ENCODE measurements at regions not wholly inside any gene's neighbourhood (a gene's known extent, or its start where the extent isn't known, plus 50 kb on each side); places are given as distances from the start of the nearest gene placed in this dataset.

DNA sequence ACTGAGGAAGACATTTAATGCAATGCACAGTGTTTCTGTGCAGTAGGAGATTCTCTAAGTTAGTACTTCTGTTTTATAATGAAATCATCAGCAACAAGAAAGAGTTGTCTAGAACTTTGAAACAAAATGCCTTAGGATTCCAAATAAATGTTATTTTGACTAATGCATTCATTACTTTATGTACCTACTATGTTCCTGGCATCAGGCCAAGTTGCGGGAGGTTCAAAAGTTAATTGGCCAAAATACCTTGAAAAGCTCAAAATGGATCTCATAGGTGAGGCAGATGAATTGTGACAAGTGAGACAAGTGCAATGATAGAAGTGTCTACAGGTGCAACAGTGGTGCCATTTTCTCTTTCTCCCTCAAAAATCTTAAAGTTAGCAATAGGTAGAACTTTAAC, 289.4 kb downstream of the TOX3 start:
- no peak overlapping the region for H3K27ac ChIP-seq (ENCODE audit: insufficient read depth, low read depth, low read length)
- H3K9me3 ChIP-seq (replicated peaks; ENCODE audit: control insufficient read depth, insufficient read depth, low read length), result peaks cover 5% of the 10 kb centered on the region
- H3K4me3 ChIP-seq (replicated peaks in 1 of 3; ENCODE audit: insufficient read depth in 1 of 3, low read depth in 1 of 3, low read length in 3 of 3), result no peak overlapping the region
- H3K9ac ChIP-seq (replicated peaks; ENCODE audit: extremely low read depth, insufficient read depth, low read length), result no peak overlapping the region
- dilution Hi-C loops (cut with MboI; ENCODE audit: extremely low pct_ligation_motif_present, low sequenced_read_pairs), result no loop called here
- no peaks in the 10 kb centered on the region for H3K36me3 ChIP-seq (ENCODE audit: control insufficient read depth in 2 of 2, extremely low read depth in 1 of 2, insufficient read depth in 2 of 2, low read length in 2 of 2)
- no peaks in the 10 kb centered on the region for H4K20me1 ChIP-seq (replicated peaks; ENCODE audit: control insufficient read depth, extremely low read depth, insufficient read depth, low read length)
- no peak for DNase-seq (ENCODE audit: low read depth, low spot score)
- no peak for TF ChIP-seq POLR2A (IDR thresholded peaks at IDR 0.05; ENCODE audit: low read depth, low read length)
- TF ChIP-seq JUN (IDR thresholded peaks at IDR 0.05; ENCODE audit: borderline replicate concordance, insufficient read depth, insufficient read length, low read depth), result no peak
- no TSS peak for BruUV-seq (replicated peaks)
- no peaks in the 10 kb centered on the region for H3K9me1 ChIP-seq (replicated peaks; ENCODE audit: control insufficient read depth, extremely low read depth, insufficient read depth, low read length)
- FAIRE-seq, result no peak
- no peaks in the 10 kb centered on the region for H3K79me2 ChIP-seq (ENCODE audit: control insufficient read depth, insufficient read depth, low read length)
- no peak overlapping the region for H2AFZ ChIP-seq (ENCODE audit: low read depth, low read length)
- ChIA-PET POLR2A (no interaction called here), CTCF (no interaction called here)
- no peaks in the 10 kb centered on the region for H3K27me3 ChIP-seq (ENCODE audit: control insufficient read depth in 2 of 2, insufficient read depth in 2 of 2, low read length in 2 of 2)
- peaks cover 11% of the 10 kb centered on the region for H3K4me1 ChIP-seq (ENCODE audit: control insufficient read depth, extremely low read depth, insufficient read depth, low read length)
- H3K4me2 ChIP-seq (ENCODE audit: insufficient read depth, low read length), result no peak overlapping the region
- intact Hi-C loops (cut with micrococcal nuclease), result loop anchor here (10.0 kb wide), 1 partner anchor 1743 kb away; no protein-coding TSS in a partner anchor

DNA sequence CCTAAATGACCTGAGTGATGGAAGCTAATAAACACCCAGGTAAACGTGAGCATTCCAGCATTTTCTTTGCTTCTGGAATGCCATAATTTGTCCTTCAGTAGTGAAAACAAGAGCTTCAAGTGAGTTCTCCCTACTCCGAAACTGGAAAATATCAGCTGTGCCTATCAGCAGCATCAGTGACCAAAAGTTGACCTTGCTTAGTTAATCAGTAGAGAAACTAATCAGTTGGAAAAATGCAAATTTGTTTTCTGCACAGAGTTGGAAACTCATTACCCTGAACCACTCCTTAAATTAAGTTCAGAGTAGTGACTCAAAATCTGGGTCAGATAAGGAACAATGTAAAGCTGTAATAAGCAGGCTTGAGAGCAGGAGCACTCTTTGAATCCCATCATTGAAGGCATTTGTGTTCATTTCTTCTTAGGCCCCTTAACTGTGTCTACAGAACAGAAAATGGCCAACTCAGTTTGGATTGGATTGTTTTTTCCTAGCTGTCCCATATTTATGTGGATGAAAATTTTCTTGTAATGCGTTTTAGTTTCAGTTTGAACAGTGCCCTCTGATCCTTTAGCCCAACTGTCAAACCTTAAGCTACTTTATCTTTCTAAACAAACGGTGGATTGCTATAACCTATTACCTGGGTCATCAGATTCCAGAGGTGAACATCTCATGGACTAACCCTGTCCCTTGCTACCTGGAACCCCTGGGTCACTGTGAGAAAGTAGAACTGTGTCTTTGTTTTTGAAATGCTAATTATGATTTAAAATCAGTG, 290.4 kb downstream of the TOX3 start:
- H3K36me3 ChIP-seq (ENCODE audit: control insufficient read depth in 2 of 2, extremely low read depth in 1 of 2, insufficient read depth in 2 of 2, low read length in 2 of 2), result no peaks in the 10 kb centered on the region
- H3K27ac ChIP-seq (ENCODE audit: insufficient read depth, low read depth, low read length), result no peak overlapping the region
- H3K9me3 ChIP-seq (replicated peaks; ENCODE audit: control insufficient read depth, insufficient read depth, low read length), result peaks cover 4% of the 10 kb centered on the region
- intact Hi-C loops (cut with micrococcal nuclease), result loop anchor here (10.0 kb wide), 1 partner anchor 1742 kb away; no protein-coding TSS in a partner anchor
- no peak overlapping the region for H3K9ac ChIP-seq (replicated peaks; ENCODE audit: extremely low read depth, insufficient read depth, low read length)
- no peak overlapping the region for H3K4me2 ChIP-seq (ENCODE audit: insufficient read depth, low read length)
- DNase-seq (ENCODE audit: low read depth, low spot score) (no peak), FAIRE-seq (no peak)
- ChIA-PET POLR2A (no interaction called here), CTCF (no interaction called here)
- dilution Hi-C loops (cut with MboI; ENCODE audit: extremely low pct_ligation_motif_present, low sequenced_read_pairs), result no loop called here
- H3K27me3 ChIP-seq (ENCODE audit: control insufficient read depth in 2 of 2, insufficient read depth in 2 of 2, low read length in 2 of 2), result no peaks in the 10 kb centered on the region
- BruUV-seq (replicated peaks), result no TSS peak
- H3K4me1 ChIP-seq (ENCODE audit: control insufficient read depth, extremely low read depth, insufficient read depth, low read length), result peaks cover 11% of the 10 kb centered on the region
- H4K20me1 ChIP-seq (replicated peaks; ENCODE audit: control insufficient read depth, extremely low read depth, insufficient read depth, low read length), result no peaks in the 10 kb centered on the region
- no peak overlapping the region for H3K4me3 ChIP-seq (replicated peaks in 1 of 3; ENCODE audit: insufficient read depth in 1 of 3, low read depth in 1 of 3, low read length in 3 of 3)
- H3K9me1 ChIP-seq (replicated peaks; ENCODE audit: control insufficient read depth, extremely low read depth, insufficient read depth, low read length), result no peaks in the 10 kb centered on the region
- H3K79me2 ChIP-seq (ENCODE audit: control insufficient read depth, insufficient read depth, low read length), result no peaks in the 10 kb centered on the region
- no peak for TF ChIP-seq JUN (IDR thresholded peaks at IDR 0.05; ENCODE audit: borderline replicate concordance, insufficient read depth, insufficient read length, low read depth)
- TF ChIP-seq EZH2 (IDR thresholded peaks at IDR 0.05; ENCODE audit: borderline replicate concordance, low read depth, low read length, severe bottlenecking), result no peak
- no peak for TF ChIP-seq POLR2AphosphoS5 (IDR thresholded peaks at IDR 0.05; ENCODE audit: insufficient read depth, low read depth, low read length)
- TF ChIP-seq GATA2 (IDR thresholded peaks at IDR 0.05; ENCODE audit: insufficient read depth, insufficient read length, low read depth, low read length), result no peak
- TF ChIP-seq, protein P1, sequence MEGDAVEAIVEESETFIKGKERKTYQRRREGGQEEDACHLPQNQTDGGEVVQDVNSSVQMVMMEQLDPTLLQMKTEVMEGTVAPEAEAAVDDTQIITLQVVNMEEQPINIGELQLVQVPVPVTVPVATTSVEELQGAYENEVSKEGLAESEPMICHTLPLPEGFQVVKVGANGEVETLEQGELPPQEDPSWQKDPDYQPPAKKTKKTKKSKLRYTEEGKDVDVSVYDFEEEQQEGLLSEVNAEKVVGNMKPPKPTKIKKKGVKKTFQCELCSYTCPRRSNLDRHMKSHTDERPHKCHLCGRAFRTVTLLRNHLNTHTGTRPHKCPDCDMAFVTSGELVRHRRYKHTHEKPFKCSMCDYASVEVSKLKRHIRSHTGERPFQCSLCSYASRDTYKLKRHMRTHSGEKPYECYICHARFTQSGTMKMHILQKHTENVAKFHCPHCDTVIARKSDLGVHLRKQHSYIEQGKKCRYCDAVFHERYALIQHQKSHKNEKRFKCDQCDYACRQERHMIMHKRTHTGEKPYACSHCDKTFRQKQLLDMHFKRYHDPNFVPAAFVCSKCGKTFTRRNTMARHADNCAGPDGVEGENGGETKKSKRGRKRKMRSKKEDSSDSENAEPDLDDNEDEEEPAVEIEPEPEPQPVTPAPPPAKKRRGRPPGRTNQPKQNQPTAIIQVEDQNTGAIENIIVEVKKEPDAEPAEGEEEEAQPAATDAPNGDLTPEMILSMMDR (IDR thresholded peaks at IDR 0.05; ENCODE audit: extremely low read depth in 1 of 2, insufficient read depth in 1 of 2, low read depth in 1 of 2, low read length in 2 of 2), result no peak
- no peak overlapping the region for H2AFZ ChIP-seq (ENCODE audit: low read depth, low read length)

All from endothelial cell of umbilical vein (primary cell).